ENCODE measurements at regions not wholly inside any gene's neighbourhood (a gene's known extent, or its start where the extent isn't known, plus 50 kb on each side); places are given as distances from the start of the nearest gene placed in this dataset.

- Histone ChIP-seq H3K4me1 (no peaks in the 10 kb centered on the region), H3K4me3 (no peak overlapping the region), H3K27ac (no peak overlapping the region), H3K9me3 (no peaks in the 10 kb centered on the region), H3K27me3 (no peaks in the 10 kb centered on the region), H3K36me3 (no peaks in the 10 kb centered on the region)
- DNase-seq (no peak), ATAC-seq (no peak)
- intact Hi-C loops (cut with DNase I) = no loop called here
- TF ChIP-seq, protein P1, sequence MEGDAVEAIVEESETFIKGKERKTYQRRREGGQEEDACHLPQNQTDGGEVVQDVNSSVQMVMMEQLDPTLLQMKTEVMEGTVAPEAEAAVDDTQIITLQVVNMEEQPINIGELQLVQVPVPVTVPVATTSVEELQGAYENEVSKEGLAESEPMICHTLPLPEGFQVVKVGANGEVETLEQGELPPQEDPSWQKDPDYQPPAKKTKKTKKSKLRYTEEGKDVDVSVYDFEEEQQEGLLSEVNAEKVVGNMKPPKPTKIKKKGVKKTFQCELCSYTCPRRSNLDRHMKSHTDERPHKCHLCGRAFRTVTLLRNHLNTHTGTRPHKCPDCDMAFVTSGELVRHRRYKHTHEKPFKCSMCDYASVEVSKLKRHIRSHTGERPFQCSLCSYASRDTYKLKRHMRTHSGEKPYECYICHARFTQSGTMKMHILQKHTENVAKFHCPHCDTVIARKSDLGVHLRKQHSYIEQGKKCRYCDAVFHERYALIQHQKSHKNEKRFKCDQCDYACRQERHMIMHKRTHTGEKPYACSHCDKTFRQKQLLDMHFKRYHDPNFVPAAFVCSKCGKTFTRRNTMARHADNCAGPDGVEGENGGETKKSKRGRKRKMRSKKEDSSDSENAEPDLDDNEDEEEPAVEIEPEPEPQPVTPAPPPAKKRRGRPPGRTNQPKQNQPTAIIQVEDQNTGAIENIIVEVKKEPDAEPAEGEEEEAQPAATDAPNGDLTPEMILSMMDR (IDR thresholded peaks at IDR 0.05) = no peak
These were observed 91.5 kb upstream of the MYT1L start for GRCh38 chr2:2422621-2423020.

- no peak for ATAC-seq
- no peaks in the 10 kb centered on the region for H3K36me3 ChIP-seq
- H3K9me3 ChIP-seq = no peaks in the 10 kb centered on the region
These were observed 82.5 kb upstream of the MYT1L start for GRCh38 chr2:2413525-2413924.

GRCh38 chr2:2410987-2411386, 79.9 kb upstream of the MYT1L start:
- DNase-seq (no peak), ATAC-seq (no peak)
- no peak overlapping the region for H3K27ac ChIP-seq
- intact Hi-C loops (cut with DNase I) = no loop called here
- no peaks in the 10 kb centered on the region for H3K4me1 ChIP-seq
- H3K36me3 ChIP-seq = no peaks in the 10 kb centered on the region
- no peak overlapping the region for H3K4me3 ChIP-seq
- no peaks in the 10 kb centered on the region for H3K27me3 ChIP-seq
- H3K9me3 ChIP-seq = no peaks in the 10 kb centered on the region
- TF ChIP-seq, protein P1 (IDR thresholded peaks at IDR 0.05) = no peak

More at GRCh38 chr2:2413525-2413924, 82.5 kb upstream of the MYT1L start:
- H3K4me1 ChIP-seq = no peaks in the 10 kb centered on the region
- no peak for DNase-seq
- TF ChIP-seq, protein P1 (IDR thresholded peaks at IDR 0.05) = no peak
- H3K27me3 ChIP-seq = no peaks in the 10 kb centered on the region
- H3K4me3 ChIP-seq = no peak overlapping the region
- no peak overlapping the region for H3K27ac ChIP-seq
- intact Hi-C loops (cut with DNase I) = no loop called here

DNA sequence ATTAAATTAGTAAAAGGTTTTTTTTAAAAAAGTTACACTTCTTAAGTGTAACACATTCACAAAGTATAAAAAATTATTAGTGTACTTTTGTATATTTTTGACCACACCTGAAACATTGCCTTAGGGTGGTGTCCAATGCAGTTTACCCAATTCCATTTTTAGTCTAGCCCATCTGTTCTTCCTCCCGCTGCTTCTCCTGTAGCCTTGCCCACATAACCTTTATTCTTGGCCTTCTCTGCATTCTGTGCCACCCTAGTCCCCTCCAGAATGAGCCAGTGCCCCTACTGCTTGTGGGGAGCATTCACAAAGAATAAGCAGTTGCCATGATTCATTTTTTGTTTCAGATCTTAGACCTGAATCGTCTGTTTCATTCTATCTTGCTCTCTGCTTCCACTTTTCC, 78.4 kb upstream of the MYT1L start:
- H3K9me3 ChIP-seq = no peaks in the 10 kb centered on the region
- ATAC-seq (no peak), DNase-seq (no peak)
- H3K4me3 ChIP-seq = no peak overlapping the region
- intact Hi-C loops (cut with DNase I) = no loop called here
- H3K27ac ChIP-seq = no peak overlapping the region
- H3K4me1 ChIP-seq = no peaks in the 10 kb centered on the region
- TF ChIP-seq, protein P1 (IDR thresholded peaks at IDR 0.05) = no peak
- H3K36me3 ChIP-seq = no peaks in the 10 kb centered on the region
- no peaks in the 10 kb centered on the region for H3K27me3 ChIP-seq

DNA sequence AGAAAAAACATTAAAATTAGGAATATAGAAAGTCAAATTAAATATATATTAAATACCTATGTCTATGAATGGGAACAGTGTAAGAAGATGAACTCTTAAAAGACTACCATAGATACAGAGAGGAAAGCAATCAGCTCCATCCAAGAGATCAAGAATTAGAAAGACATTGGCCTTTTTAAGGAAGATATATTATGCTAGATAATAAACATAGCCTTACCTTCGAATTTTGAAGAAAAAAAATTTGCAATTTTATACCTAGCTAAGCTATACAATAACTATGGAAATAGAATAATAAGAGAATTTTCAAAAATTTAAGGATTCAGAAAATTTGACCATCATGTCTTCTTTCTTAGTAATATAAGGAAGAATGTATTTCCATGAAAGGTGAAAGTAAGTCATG, 74.7 kb upstream of the MYT1L start:
- Histone ChIP-seq H3K27me3 (no peaks in the 10 kb centered on the region), H3K36me3 (no peaks in the 10 kb centered on the region), H3K9me3 (no peaks in the 10 kb centered on the region), H3K4me1 (no peaks in the 10 kb centered on the region), H3K27ac (no peak overlapping the region), H3K4me3 (no peak overlapping the region)
- intact Hi-C loops (cut with DNase I) = no loop called here
- no peak for DNase-seq
- no peak for ATAC-seq
- TF ChIP-seq, protein P1 (IDR thresholded peaks at IDR 0.05) = no peak

Measured in upper lobe of right lung (tissue), 1 donor.